Neural cell (in vitro differentiated cells): ENCODE measurements at regions not wholly inside any gene's neighbourhood (a gene's known extent, or its start where the extent isn't known, plus 50 kb on each side); places are given as distances from the start of the nearest gene placed in this dataset.

Source experiments
- CTCF ChIP-seq: fragments of 450-650 bp; IDR thresholded peaks from 2 replicates; pipeline ENCODE4 v1.5.1; 2014; ENCODE audit warnings: antibody characterized with exemption, mild to moderate bottlenecking, moderate library complexity; ENCODE audit not compliant: poor library complexity, severe bottlenecking
- EP300 ChIP-seq: fragments of 450-650 bp; conservative IDR thresholded peaks from 2 replicates; pipeline ENCODE4 v1.6.1; 2014; ENCODE audit warnings: antibody characterized with exemption, mild to moderate bottlenecking, moderate library complexity; ENCODE audit not compliant: poor library complexity, severe bottlenecking
- EZH2 ChIP-seq: fragments of 200-600, 300-800 bp; shearing (Covaris generic), sonication (generic); IDR thresholded peaks from 2 replicates; pipeline ENCODE4 v1.6.1; 2014; ENCODE audit warnings: antibody characterized with exemption, low read length, borderline replicate concordance, mild to moderate bottlenecking; ENCODE audit not compliant: insufficient read depth, poor library complexity, severe bottlenecking
- POLR2AphosphoS5 ChIP-seq: IDR thresholded peaks from 2 replicates; pipeline ENCODE4 v1.6.1; 2012
- SMC3 ChIP-seq: fragments of 450-650 bp; conservative IDR thresholded peaks from 2 replicates; pipeline ENCODE4 v1.6.1; 2014; ENCODE audit warnings: antibody characterized with exemption, mild to moderate bottlenecking, moderate library complexity; ENCODE audit not compliant: poor library complexity

DNA sequence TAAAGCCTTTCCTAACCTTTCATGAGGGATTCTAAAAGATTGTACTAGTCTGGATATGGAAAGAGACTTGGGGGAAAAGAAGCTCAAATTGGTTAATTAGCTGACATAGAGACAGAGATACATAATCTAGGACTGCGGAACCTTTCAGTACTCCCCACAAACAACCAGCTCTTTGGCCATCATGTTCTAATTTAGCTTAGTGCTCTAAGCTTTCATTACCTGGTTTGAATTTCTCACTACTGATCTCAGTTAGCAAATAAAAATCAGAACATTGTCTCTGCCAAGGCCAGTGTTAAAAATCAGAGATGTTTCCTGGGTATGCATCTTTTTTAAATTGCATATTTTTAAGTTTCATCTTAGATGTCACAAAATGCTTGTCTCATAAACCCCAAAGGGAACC, 254.4 kb downstream of the GLUD2 start:
- TF ChIP-seq CTCF (no peak), POLR2AphosphoS5 (no peak), EZH2 (no peak), EP300 (no peak), SMC3 (no peak)
